Fibroblast of lung (primary cell): ENCODE measurements at regions not wholly inside any gene's neighbourhood (a gene's known extent, or its start where the extent isn't known, plus 50 kb on each side); places are given as distances from the start of the nearest gene placed in this dataset.

Source experiments
- EZH2 ChIP-seq: IDR thresholded peaks from 2 replicates; pipeline ENCODE4 v1.5.1; 2012; ENCODE audit warnings: low read length, control low read depth, mild to moderate bottlenecking; ENCODE audit errors: missing control alignments
- TF ChIP-seq, protein P1 (sequence below), 2 donors: IDR thresholded peaks in 1 of 2; conservative IDR thresholded peaks in 1 of 2; 1 replicate in 1 of 2; 2 replicates in 1 of 2; pipeline ENCODE4 v1.5.1; 2011 to 2012; ENCODE audit warnings: low read length in 2 of 2, control low read depth in 1 of 2, inconsistent platforms in 1 of 2, low read depth in 1 of 2, mild to moderate bottlenecking in 1 of 2

DNA sequence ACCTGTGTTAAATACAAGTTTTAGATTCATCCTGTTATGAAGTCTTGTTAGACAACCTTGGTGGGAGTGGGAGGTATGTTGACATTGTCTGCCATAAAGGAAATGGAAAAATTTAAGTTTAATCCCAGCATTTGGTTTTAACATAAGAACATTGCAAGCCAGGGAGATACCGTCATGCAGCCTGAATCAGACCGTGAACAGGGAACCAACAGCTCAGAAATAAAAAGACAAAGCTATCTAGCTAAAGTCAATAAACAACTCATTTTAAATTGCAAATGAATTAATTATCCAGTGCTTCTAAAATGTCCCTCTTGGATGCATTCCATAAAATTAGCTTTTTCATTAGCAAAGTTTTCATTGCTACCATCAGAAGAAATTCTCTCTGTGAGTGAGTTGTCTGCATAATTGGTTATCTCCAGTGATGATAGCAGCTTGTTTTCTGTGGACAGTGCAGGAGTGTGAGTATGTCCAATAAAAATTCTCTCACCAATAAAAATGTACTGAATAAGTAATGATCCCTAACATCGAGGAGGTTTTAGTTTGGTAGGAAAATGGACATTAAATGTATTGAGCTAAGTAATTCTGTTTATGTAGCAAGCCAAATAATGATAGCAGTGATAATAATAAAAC lies 170.6 kb upstream of the TMTC4 start:
- TF ChIP-seq, protein P1, sequence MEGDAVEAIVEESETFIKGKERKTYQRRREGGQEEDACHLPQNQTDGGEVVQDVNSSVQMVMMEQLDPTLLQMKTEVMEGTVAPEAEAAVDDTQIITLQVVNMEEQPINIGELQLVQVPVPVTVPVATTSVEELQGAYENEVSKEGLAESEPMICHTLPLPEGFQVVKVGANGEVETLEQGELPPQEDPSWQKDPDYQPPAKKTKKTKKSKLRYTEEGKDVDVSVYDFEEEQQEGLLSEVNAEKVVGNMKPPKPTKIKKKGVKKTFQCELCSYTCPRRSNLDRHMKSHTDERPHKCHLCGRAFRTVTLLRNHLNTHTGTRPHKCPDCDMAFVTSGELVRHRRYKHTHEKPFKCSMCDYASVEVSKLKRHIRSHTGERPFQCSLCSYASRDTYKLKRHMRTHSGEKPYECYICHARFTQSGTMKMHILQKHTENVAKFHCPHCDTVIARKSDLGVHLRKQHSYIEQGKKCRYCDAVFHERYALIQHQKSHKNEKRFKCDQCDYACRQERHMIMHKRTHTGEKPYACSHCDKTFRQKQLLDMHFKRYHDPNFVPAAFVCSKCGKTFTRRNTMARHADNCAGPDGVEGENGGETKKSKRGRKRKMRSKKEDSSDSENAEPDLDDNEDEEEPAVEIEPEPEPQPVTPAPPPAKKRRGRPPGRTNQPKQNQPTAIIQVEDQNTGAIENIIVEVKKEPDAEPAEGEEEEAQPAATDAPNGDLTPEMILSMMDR (conservative IDR thresholded peaks at IDR 0.05 in 1 of 2, IDR thresholded peaks at IDR 0.05 in 1 of 2; ENCODE audit: low read depth in 1 of 2, low read length in 2 of 2): no peak
- no peak for TF ChIP-seq EZH2
